ENCODE measurements at regions not wholly inside any gene's neighbourhood (a gene's known extent, or its start where the extent isn't known, plus 50 kb on each side); places are given as distances from the start of the nearest gene placed in this dataset.

DNA sequence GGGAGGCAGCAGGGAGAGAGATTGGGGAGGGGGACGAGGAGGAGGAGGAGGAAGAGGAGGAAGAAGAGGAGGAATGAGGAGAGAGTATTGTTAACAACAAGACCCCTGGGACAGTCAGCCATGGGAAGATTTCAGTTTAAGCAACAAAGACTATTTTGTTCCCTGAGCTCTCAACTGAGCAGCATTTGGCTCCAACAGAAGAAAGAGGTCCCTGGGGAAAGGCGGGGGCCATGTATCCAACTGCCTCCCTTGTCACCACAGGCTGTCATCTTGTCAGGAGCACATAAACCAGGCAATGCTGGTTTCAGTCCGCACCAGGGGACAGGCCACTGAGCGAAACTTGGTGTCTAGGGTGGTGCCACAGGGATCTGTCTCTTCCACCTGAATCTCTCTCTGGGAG, 316.1 kb downstream of the TLE1 start:
- TF ChIP-seq, protein P1, sequence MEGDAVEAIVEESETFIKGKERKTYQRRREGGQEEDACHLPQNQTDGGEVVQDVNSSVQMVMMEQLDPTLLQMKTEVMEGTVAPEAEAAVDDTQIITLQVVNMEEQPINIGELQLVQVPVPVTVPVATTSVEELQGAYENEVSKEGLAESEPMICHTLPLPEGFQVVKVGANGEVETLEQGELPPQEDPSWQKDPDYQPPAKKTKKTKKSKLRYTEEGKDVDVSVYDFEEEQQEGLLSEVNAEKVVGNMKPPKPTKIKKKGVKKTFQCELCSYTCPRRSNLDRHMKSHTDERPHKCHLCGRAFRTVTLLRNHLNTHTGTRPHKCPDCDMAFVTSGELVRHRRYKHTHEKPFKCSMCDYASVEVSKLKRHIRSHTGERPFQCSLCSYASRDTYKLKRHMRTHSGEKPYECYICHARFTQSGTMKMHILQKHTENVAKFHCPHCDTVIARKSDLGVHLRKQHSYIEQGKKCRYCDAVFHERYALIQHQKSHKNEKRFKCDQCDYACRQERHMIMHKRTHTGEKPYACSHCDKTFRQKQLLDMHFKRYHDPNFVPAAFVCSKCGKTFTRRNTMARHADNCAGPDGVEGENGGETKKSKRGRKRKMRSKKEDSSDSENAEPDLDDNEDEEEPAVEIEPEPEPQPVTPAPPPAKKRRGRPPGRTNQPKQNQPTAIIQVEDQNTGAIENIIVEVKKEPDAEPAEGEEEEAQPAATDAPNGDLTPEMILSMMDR (IDR thresholded peaks at IDR 0.05; ENCODE audit: low read depth, low read length, missing control alignments): no peak
- no peak for DNase-seq (ENCODE audit: low read depth)
- no peak overlapping the region for H3K4me3 ChIP-seq (ENCODE audit: low read depth, low read length)

DNA sequence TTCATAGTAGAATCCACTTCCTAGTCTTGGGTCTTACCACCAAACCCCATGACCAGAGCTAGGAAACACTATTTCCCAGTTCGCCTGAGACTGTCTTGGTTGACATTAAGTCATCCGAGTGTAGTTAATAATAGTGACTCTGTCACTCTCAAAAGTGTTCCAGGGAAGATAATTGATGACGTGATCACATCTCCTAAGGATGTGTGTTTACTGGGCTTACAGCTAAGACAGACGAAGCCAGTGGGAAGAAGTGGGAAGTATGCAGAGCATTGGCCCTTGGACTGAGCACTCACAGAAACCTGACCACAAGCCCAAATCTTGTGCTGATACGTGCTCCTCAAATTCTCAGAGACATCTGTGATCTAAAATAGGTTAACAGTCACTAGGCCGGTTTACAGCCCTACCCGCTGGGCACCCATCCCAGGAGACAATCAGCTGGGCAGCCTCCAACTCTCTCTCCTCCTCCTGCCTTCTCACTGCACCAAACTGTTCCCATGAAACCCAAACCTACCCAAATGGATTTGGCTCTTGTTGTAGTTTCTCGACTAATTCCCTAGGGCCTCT, 316.6 kb downstream of the TLE1 start:
- TF ChIP-seq, protein P1 (IDR thresholded peaks at IDR 0.05; ENCODE audit: low read depth, low read length, missing control alignments): no peak
- no peak for DNase-seq (ENCODE audit: low read depth)
- no peak overlapping the region for H3K4me3 ChIP-seq (ENCODE audit: low read depth, low read length)

GRCh38 chr9:81371824-81372223, 317.5 kb downstream of the TLE1 start:
- no peak for DNase-seq (ENCODE audit: low read depth)
- TF ChIP-seq, protein P1 (IDR thresholded peaks at IDR 0.05; ENCODE audit: low read depth, low read length, missing control alignments): no peak
- H3K4me3 ChIP-seq (ENCODE audit: low read depth, low read length): no peak overlapping the region

DNA sequence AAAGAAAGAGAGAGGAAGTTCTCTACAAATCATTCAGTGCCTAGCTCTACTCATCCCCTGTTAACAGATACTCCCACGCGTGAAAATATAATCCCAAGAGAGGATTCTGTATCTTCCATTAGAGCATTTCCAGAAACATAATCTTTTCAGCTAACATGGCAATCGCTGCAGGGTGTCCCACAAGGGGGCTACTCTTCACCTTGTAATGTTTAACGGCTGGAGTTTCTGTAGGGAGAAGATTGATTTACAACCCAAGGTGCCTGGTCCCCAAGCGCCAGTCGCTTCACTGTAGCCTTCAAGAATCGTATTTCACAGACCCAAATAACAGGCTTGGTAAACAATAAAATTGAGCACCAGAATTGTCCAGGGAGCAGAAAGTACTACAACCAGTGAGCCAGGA, 318.7 kb downstream of the TLE1 start:
- no peak for DNase-seq (ENCODE audit: low read depth)
- H3K4me3 ChIP-seq (ENCODE audit: low read depth, low read length): no peak overlapping the region
- TF ChIP-seq, protein P1 (IDR thresholded peaks at IDR 0.05; ENCODE audit: low read depth, low read length, missing control alignments): no peak

- TF ChIP-seq, protein P1 (IDR thresholded peaks at IDR 0.05; ENCODE audit: low read depth, low read length, missing control alignments): no peak
- DNase-seq (ENCODE audit: low read depth): no peak
- no peak overlapping the region for H3K4me3 ChIP-seq (ENCODE audit: low read depth, low read length)
These were observed 319.3 kb downstream of the TLE1 start for GRCh38 chr9:81370096-81370495.

DNA sequence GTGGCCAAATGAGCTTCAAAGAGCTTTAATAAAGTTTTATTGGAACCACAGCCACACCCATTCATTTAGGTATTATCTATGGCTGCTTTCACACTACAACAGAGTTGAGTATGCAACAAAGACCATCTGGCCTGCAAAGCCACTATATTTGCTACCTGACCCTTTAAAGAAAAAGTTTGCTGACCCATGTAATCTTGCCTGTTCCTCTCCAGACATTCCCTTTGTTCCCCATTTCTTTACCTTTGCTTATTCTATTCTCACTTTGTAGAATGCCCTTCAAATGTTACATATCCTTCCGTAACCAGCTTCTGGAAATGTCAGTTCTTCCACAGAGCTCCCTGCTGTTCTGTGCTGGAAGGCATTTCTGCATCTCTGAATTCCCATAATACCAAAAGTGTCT, 320.2 kb downstream of the TLE1 start:
- no peak overlapping the region for H3K4me3 ChIP-seq (ENCODE audit: low read depth, low read length)
- no peak for DNase-seq (ENCODE audit: low read depth)
- TF ChIP-seq, protein P1 (IDR thresholded peaks at IDR 0.05; ENCODE audit: low read depth, low read length, missing control alignments): no peak

DNA sequence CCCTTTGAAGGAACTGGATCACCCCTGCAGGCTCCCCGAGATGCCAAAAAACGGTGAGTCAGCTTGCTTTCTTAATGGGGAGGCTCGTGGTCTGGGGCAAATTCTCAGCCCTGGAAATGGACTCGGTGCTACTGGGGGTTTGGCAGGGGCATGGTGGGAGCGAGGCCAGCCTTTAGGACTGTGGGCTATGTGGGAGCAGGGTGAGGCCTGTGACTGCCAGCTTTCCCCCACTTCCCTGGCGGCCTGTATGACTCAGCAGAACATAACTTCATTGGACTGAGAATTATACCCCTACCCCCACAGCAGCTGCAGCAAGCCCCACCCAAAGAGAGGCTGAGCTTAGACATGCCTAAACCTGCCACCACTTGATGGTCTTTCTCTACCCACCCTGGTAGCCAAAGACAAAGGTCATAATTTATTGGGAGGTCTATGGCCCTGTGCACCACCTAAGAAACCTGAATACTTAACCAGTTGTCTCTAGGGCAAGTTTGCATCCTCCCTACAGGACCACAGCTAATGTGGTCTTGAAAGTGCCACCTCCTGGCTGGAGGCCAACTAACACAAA, 325.3 kb downstream of the TLE1 start:
- TF ChIP-seq, protein P1 (IDR thresholded peaks at IDR 0.05; ENCODE audit: low read depth, low read length, missing control alignments): no peak
- H3K4me3 ChIP-seq (ENCODE audit: low read depth, low read length): no peak overlapping the region
- DNase-seq (ENCODE audit: low read depth): no peak
